Mesothelial cell of epicardium (in vitro differentiated cells): ENCODE measurements at regions not wholly inside any gene's neighbourhood (a gene's known extent, or its start where the extent isn't known, plus 50 kb on each side); places are given as distances from the start of the nearest gene placed in this dataset.

Experiments
- DNase-seq, 2 experiments: peaks; one replicate each; pipeline ENCODE4 v3.0.0; 2021; ENCODE audit warnings: low spot score in 2 of 2; ENCODE audit not compliant: unreplicated experiment in 2 of 2
- H3K27ac Mint-ChIP-seq: 2 replicates; pipeline ENCODE4 v1.8.0; 2021; ENCODE audit warnings: mixed read lengths
- H3K27me3 Mint-ChIP-seq: 2 replicates; pipeline ENCODE4 v1.8.0; 2021; ENCODE audit warnings: low read depth, mixed read lengths
- H3K36me3 Mint-ChIP-seq: 2 replicates; pipeline ENCODE4 v1.8.0; 2021; ENCODE audit warnings: mixed read lengths
- H3K4me1 Mint-ChIP-seq: 2 replicates; pipeline ENCODE4 v1.8.0; 2021; ENCODE audit warnings: mixed read lengths
- H3K4me3 Mint-ChIP-seq: 2 replicates; pipeline ENCODE4 v1.8.0; 2021; ENCODE audit warnings: mild to moderate bottlenecking, moderate library complexity, mixed read lengths
- H3K9me3 Mint-ChIP-seq: 2 replicates; pipeline ENCODE4 v1.8.0; 2021; ENCODE audit warnings: mixed read lengths
- CTCF ChIP-seq: fragments of 200-600 bp; sonication (generic); IDR thresholded peaks from one replicate; pipeline ENCODE4 v1.5.0; 2021; ENCODE audit warnings: antibody characterized with exemption; ENCODE audit not compliant: unreplicated experiment

- no peak for DNase-seq
- no peaks in the 10 kb centered on the region for H3K27me3 Mint-ChIP-seq
- H3K36me3 Mint-ChIP-seq = no peaks in the 10 kb centered on the region
- peaks cover 2% of the 10 kb centered on the region for H3K4me1 Mint-ChIP-seq
- H3K9me3 Mint-ChIP-seq = no peaks in the 10 kb centered on the region
- TF ChIP-seq CTCF = no peak
- H3K27ac Mint-ChIP-seq = no peak overlapping the region
- H3K4me3 Mint-ChIP-seq = no peak overlapping the region
Measured at GRCh38 chr5:164392531-164392930, 887.1 kb downstream of the MAT2B start.

GRCh38 chr5:164394686-164395194, 889.3 kb downstream of the MAT2B start:
- no peak overlapping the region for H3K4me3 Mint-ChIP-seq

GRCh38 chr5:164412531-164412930, 907.1 kb downstream of the MAT2B start:
- no peak overlapping the region for H3K27ac Mint-ChIP-seq
- H3K4me3 Mint-ChIP-seq = no peak overlapping the region
- no peaks in the 10 kb centered on the region for H3K27me3 Mint-ChIP-seq
- H3K9me3 Mint-ChIP-seq = peaks cover 24% of the 10 kb centered on the region
- no peak for DNase-seq
- H3K36me3 Mint-ChIP-seq = peaks cover 3% of the 10 kb centered on the region
- TF ChIP-seq CTCF = no peak
- no peaks in the 10 kb centered on the region for H3K4me1 Mint-ChIP-seq

More at GRCh38 chr5:164394686-164395194, 889.3 kb downstream of the MAT2B start:
- Mint-ChIP-seq H3K36me3 (no peaks in the 10 kb centered on the region), H3K27me3 (no peaks in the 10 kb centered on the region), H3K4me1 (peaks cover 2% of the 10 kb centered on the region), H3K27ac (no peak overlapping the region), H3K9me3 (no peaks in the 10 kb centered on the region)
- TF ChIP-seq CTCF = no peak
- no peak for DNase-seq

GRCh38 chr5:164420161-164420560, 914.7 kb downstream of the MAT2B start:
- no peak for TF ChIP-seq CTCF
- DNase-seq = no peak
- peaks cover 83% of the 10 kb centered on the region for H3K9me3 Mint-ChIP-seq
- H3K36me3 Mint-ChIP-seq = peaks cover 16% of the 10 kb centered on the region
- no peak overlapping the region for H3K27ac Mint-ChIP-seq
- H3K27me3 Mint-ChIP-seq = no peaks in the 10 kb centered on the region
- no peaks in the 10 kb centered on the region for H3K4me1 Mint-ChIP-seq
- H3K4me3 Mint-ChIP-seq = no peak overlapping the region

GRCh38 chr5:164422400-164422799, 917.0 kb downstream of the MAT2B start:
- Mint-ChIP-seq H3K4me1 (no peaks in the 10 kb centered on the region), H3K27ac (no peak overlapping the region), H3K9me3 (peaks cover 73% of the 10 kb centered on the region), H3K36me3 (peaks cover 13% of the 10 kb centered on the region), H3K4me3 (no peak overlapping the region), H3K27me3 (no peaks in the 10 kb centered on the region)
- no peak for DNase-seq
- no peak for TF ChIP-seq CTCF
